WTC11 (cell line): ENCODE measurements at regions not wholly inside any gene's neighbourhood (a gene's known extent, or its start where the extent isn't known, plus 50 kb on each side); places are given as distances from the start of the nearest gene placed in this dataset.

ENCODE experiments used
- ATAC-seq: fragments of 200-7000 bp; cut with Tn5 transposase; 2 replicates; pipeline ENCODE4 v1.10.0; 2021; ENCODE audit warnings: mild to moderate bottlenecking, moderate library complexity
- CTCF ChIA-PET: fragments of 300-600 bp; sonication (Branson Sonifier 250); formaldehyde crosslinking; loops from one replicate; lab custom pipeline; 2021; ENCODE audit warnings: antibody characterized with exemption; lab: Charles Lee
- POLR2A ChIA-PET: fragments of 350-600 bp; sonication (Branson Sonifier 250); formaldehyde crosslinking; loops from one replicate; lab custom pipeline; 2021; ENCODE audit warnings: antibody characterized with exemption; lab: Charles Lee
- DNase-seq: peaks from one replicate; pipeline ENCODE4 v3.0.0; 2021; ENCODE audit warnings: low spot score
- H3K27ac Mint-ChIP-seq: 2 replicates; pipeline ENCODE4 v1.8.0; 2021; ENCODE audit warnings: mixed read lengths
- H3K27me3 Mint-ChIP-seq: 2 replicates; pipeline ENCODE4 v1.8.0; 2021; ENCODE audit warnings: low read depth, mild to moderate bottlenecking, moderate library complexity, mixed read lengths
- H3K36me3 Mint-ChIP-seq: 2 replicates; pipeline ENCODE4 v1.8.0; 2021; ENCODE audit warnings: mixed read lengths
- H3K4me1 Mint-ChIP-seq: 2 replicates; pipeline ENCODE4 v1.8.0; 2022; ENCODE audit warnings: mixed read lengths
- H3K4me3 Mint-ChIP-seq: 2 replicates; pipeline ENCODE4 v1.8.0; 2021; ENCODE audit warnings: mild to moderate bottlenecking, moderate library complexity, mixed read lengths
- H3K9me3 Mint-ChIP-seq: 2 replicates; pipeline ENCODE4 v1.8.0; 2021; ENCODE audit warnings: mixed read lengths
- ATF3 ChIP-seq: sonication (generic); formaldehyde crosslinking; conservative IDR thresholded peaks from 2 replicates; pipeline ENCODE4 v1.8.1; 2022; ENCODE audit warnings: mild to moderate bottlenecking, missing genetic modification reagents
- ATF6 ChIP-seq: sonication (generic); formaldehyde crosslinking; IDR thresholded peaks from 2 replicates; pipeline ENCODE4 v1.8.1; 2023; ENCODE audit warnings: mild to moderate bottlenecking, missing genetic modification reagents
- CBFB ChIP-seq: sonication (generic); formaldehyde crosslinking; IDR thresholded peaks from 2 replicates; pipeline ENCODE4 v1.8.1; 2022; ENCODE audit warnings: mild to moderate bottlenecking, low read depth, missing genetic modification reagents
- ELF4 ChIP-seq: sonication (generic); formaldehyde crosslinking; IDR thresholded peaks from 2 replicates; pipeline ENCODE4 v1.8.1; 2022; ENCODE audit warnings: low read depth, mild to moderate bottlenecking, moderate library complexity, missing genetic modification reagents
- FOXK1 ChIP-seq: sonication (generic); formaldehyde crosslinking; IDR thresholded peaks from 2 replicates; pipeline ENCODE4 v1.8.0; 2022; ENCODE audit warnings: mild to moderate bottlenecking, moderate library complexity, missing genetic modification reagents
- IRF1 ChIP-seq: sonication (generic); formaldehyde crosslinking; IDR thresholded peaks from 2 replicates; pipeline ENCODE4 v1.8.0; 2023; ENCODE audit warnings: missing genetic modification reagents
- JAZF1 ChIP-seq: fragments of 250-450 bp; sonication (Bioruptor Pico); IDR thresholded peaks from 2 replicates; pipeline ENCODE4 v1.9.0; 2021; ENCODE audit warnings: moderate library complexity, mild to moderate bottlenecking, inconsistent platforms
- MXD4 ChIP-seq: fragments of 250-450 bp; sonication (Bioruptor Pico); IDR thresholded peaks from 2 replicates; pipeline ENCODE4 v1.8.0; 2021; ENCODE audit warnings: mild to moderate bottlenecking, moderate library complexity, borderline replicate concordance
- NR3C1 ChIP-seq: sonication (generic); formaldehyde crosslinking; conservative IDR thresholded peaks from 2 replicates; pipeline ENCODE4 v1.8.1; 2023; ENCODE audit warnings: low read depth, mild to moderate bottlenecking, missing genetic modification reagents
- OVOL2 ChIP-seq: fragments of 250-450 bp; sonication (Bioruptor Pico); IDR thresholded peaks from 2 replicates; pipeline ENCODE4 v1.9.0; 2021; ENCODE audit warnings: mild to moderate bottlenecking, borderline replicate concordance
- SMAD4 ChIP-seq: sonication (generic); formaldehyde crosslinking; IDR thresholded peaks from 2 replicates; pipeline ENCODE4 v1.8.0; 2022; ENCODE audit warnings: mild to moderate bottlenecking, missing genetic modification reagents
- TCF7 ChIP-seq: sonication (generic); formaldehyde crosslinking; IDR thresholded peaks from 2 replicates; pipeline ENCODE4 v1.8.0; 2022; ENCODE audit warnings: mild to moderate bottlenecking, low read depth, missing genetic modification reagents, moderate library complexity
- ZNF138 ChIP-seq: sonication (generic); formaldehyde crosslinking; conservative IDR thresholded peaks from 2 replicates; pipeline ENCODE4 v1.8.1; 2022; ENCODE audit warnings: mild to moderate bottlenecking, moderate library complexity, missing genetic modification reagents
- ZNF263 ChIP-seq: sonication (generic); formaldehyde crosslinking; IDR thresholded peaks from 2 replicates; pipeline ENCODE4 v1.8.1; 2022; ENCODE audit warnings: low read depth, mild to moderate bottlenecking, moderate library complexity, missing genetic modification reagents
- ZSCAN18 ChIP-seq: fragments of 250-450 bp; sonication (Bioruptor Pico); IDR thresholded peaks from 2 replicates; pipeline ENCODE4 v2.1.2; 2022; ENCODE audit warnings: mild to moderate bottlenecking, moderate library complexity
- TF ChIP-seq, protein P1 (sequence below): fragments of 250-450 bp; sonication (Bioruptor Pico); IDR thresholded peaks from 2 replicates; pipeline ENCODE4 v1.9.0; 2021; ENCODE audit warnings: mild to moderate bottlenecking
- TF ChIP-seq, protein P2 (sequence below): fragments of 250-450 bp; sonication (Bioruptor Pico); IDR thresholded peaks from 2 replicates; pipeline ENCODE4 v1.9.0; 2021; ENCODE audit warnings: moderate library complexity, mild to moderate bottlenecking, inconsistent platforms, borderline replicate concordance
- TF ChIP-seq, protein P3 (sequence below): sonication (generic); formaldehyde crosslinking; IDR thresholded peaks from 2 replicates; pipeline ENCODE4 v1.8.1; 2023; ENCODE audit warnings: mild to moderate bottlenecking, missing genetic modification reagents, moderate library complexity
- TF ChIP-seq, protein P4 (sequence below): sonication (generic); formaldehyde crosslinking; IDR thresholded peaks from 2 replicates; pipeline ENCODE4 v1.8.1; 2022; ENCODE audit warnings: mild to moderate bottlenecking, missing genetic modification reagents, moderate library complexity, borderline replicate concordance

DNA sequence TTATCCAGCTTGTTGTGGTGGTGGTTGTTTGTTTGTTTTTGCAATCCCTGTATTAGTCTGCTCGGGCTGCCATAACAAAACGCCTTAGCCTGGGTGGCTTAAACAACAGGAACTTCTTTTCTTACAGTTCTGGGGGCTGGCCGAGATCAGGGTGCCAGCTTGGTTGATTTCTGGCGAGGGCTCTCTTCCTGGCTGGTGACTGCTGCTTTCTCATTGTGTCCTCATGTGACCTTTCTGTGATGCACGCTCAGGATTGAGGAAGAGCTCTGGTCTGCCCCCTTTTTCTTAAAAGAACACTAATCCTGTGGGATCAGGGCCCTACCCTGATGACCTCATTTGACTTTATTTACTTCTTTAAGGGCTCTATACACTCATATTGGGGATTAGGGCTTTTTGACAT lies 107.1 kb upstream of the NRP1 start:
- Mint-ChIP-seq H3K27ac (no peak overlapping the region), H3K36me3 (no peaks in the 10 kb centered on the region), H3K9me3 (peaks cover 5% of the 10 kb centered on the region; the same call in 1 of the 2 replicates), H3K27me3 (no peaks in the 10 kb centered on the region), H3K4me3 (no peak overlapping the region), H3K4me1 (no peaks in the 10 kb centered on the region)
- TF ChIP-seq CBFB (no peak), ELF4 (CRISPR knock-in tag) (no peak), ZNF138 (no peak), ZNF263 (CRISPR knock-in tag) (no peak)
- TF ChIP-seq, protein P1, sequence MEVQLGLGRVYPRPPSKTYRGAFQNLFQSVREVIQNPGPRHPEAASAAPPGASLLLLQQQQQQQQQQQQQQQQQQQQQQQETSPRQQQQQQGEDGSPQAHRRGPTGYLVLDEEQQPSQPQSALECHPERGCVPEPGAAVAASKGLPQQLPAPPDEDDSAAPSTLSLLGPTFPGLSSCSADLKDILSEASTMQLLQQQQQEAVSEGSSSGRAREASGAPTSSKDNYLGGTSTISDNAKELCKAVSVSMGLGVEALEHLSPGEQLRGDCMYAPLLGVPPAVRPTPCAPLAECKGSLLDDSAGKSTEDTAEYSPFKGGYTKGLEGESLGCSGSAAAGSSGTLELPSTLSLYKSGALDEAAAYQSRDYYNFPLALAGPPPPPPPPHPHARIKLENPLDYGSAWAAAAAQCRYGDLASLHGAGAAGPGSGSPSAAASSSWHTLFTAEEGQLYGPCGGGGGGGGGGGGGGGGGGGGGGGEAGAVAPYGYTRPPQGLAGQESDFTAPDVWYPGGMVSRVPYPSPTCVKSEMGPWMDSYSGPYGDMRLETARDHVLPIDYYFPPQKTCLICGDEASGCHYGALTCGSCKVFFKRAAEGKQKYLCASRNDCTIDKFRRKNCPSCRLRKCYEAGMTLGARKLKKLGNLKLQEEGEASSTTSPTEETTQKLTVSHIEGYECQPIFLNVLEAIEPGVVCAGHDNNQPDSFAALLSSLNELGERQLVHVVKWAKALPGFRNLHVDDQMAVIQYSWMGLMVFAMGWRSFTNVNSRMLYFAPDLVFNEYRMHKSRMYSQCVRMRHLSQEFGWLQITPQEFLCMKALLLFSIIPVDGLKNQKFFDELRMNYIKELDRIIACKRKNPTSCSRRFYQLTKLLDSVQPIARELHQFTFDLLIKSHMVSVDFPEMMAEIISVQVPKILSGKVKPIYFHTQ (CRISPR knock-in tag) = no peak
- ChIA-PET CTCF (no interaction called here), POLR2A (no interaction called here)
- no peak for ATAC-seq
- no peak for DNase-seq

DNA sequence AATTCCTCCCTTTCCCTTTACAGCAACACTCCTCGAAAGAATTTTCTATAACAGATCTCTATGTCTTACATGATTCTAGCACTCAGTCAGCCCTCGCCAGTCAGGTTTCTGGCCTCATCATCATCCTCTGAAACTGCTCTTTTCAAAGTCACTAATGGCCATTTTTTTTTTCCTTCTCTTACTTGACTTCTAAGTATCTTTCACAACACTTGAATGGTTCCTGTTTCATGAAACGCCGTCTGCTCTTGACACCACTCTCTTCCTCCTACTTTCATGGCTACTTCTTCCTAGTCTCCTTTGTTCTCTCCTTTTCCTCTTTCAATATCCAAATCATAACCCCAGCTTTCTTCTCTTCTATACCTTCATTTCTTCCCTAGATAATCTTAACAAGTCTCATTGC lies 100.5 kb upstream of the NRP1 start:
- H3K9me3 Mint-ChIP-seq = no peaks in the 10 kb centered on the region
- H3K36me3 Mint-ChIP-seq = no peaks in the 10 kb centered on the region
- POLR2A ChIA-PET = no interaction called here
- DNase-seq = no peak
- ATAC-seq = no peak
- H3K27ac Mint-ChIP-seq = no peak overlapping the region
- no peak for TF ChIP-seq FOXK1 (CRISPR knock-in tag)
- TF ChIP-seq, protein P2, sequence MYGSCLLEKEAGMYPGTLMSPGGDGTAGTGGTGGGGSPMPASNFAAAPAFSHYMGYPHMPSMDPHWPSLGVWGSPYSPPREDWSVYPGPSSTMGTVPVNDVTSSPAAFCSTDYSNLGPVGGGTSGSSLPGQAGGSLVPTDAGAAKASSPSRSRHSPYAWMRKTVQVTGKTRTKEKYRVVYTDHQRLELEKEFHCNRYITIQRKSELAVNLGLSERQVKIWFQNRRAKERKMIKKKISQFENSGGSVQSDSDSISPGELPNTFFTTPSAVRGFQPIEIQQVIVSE (CRISPR knock-in tag) = no peak
- no peaks in the 10 kb centered on the region for H3K27me3 Mint-ChIP-seq
- no peak overlapping the region for H3K4me3 Mint-ChIP-seq
- CTCF ChIA-PET = no interaction called here
- no peaks in the 10 kb centered on the region for H3K4me1 Mint-ChIP-seq

GRCh38 chr10:33428682-33429081 lies 94.2 kb upstream of the NRP1 start:
- no peaks in the 10 kb centered on the region for H3K27me3 Mint-ChIP-seq
- ChIA-PET CTCF (no interaction called here), POLR2A (no interaction called here)
- ATAC-seq (no peak), DNase-seq (no peak)
- peaks cover 14% of the 10 kb centered on the region for H3K4me1 Mint-ChIP-seq
- H3K36me3 Mint-ChIP-seq = no peaks in the 10 kb centered on the region
- no peak overlapping the region for H3K4me3 Mint-ChIP-seq
- no peaks in the 10 kb centered on the region for H3K9me3 Mint-ChIP-seq
- no peak overlapping the region for H3K27ac Mint-ChIP-seq
- TF ChIP-seq JAZF1 (no peak), SMAD4 (CRISPR knock-in tag) (no peak), TCF7 (no peak), MXD4 (no peak), IRF1 (CRISPR knock-in tag) (no peak), ZSCAN18 (CRISPR knock-in tag) (no peak), NR3C1 (CRISPR knock-in tag) (no peak), OVOL2 (CRISPR knock-in tag) (no peak), ELF4 (CRISPR knock-in tag) (no peak), ATF6 (CRISPR knock-in tag) (no peak), ATF3 (no peak)
- TF ChIP-seq, protein P3, sequence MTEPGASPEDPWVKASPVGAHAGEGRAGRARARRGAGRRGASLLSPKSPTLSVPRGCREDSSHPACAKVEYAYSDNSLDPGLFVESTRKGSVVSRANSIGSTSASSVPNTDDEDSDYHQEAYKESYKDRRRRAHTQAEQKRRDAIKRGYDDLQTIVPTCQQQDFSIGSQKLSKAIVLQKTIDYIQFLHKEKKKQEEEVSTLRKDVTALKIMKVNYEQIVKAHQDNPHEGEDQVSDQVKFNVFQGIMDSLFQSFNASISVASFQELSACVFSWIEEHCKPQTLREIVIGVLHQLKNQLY (CRISPR knock-in tag) = no peak
- TF ChIP-seq, protein P4, sequence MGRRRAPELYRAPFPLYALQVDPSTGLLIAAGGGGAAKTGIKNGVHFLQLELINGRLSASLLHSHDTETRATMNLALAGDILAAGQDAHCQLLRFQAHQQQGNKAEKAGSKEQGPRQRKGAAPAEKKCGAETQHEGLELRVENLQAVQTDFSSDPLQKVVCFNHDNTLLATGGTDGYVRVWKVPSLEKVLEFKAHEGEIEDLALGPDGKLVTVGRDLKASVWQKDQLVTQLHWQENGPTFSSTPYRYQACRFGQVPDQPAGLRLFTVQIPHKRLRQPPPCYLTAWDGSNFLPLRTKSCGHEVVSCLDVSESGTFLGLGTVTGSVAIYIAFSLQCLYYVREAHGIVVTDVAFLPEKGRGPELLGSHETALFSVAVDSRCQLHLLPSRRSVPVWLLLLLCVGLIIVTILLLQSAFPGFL = no peak
- TF ChIP-seq, protein P1 (CRISPR knock-in tag) = no peak
